ENCODE measurements at regions not wholly inside any gene's neighbourhood (a gene's known extent, or its start where the extent isn't known, plus 50 kb on each side); places are given as distances from the start of the nearest gene placed in this dataset.

GRCh38 chrX:116246261-116246660 is 75.7 kb downstream of the AGTR2 start:
- TF ChIP-seq CTCF (conservative IDR thresholded peaks at IDR 0.05; ENCODE audit: low read depth, low read length) (no peak), POLR2A (IDR thresholded peaks at IDR 0.05; ENCODE audit: low read depth, low read length) (no peak), RFX5 (IDR thresholded peaks at IDR 0.05; ENCODE audit: low read depth, low read length) (no peak), CHD1 (IDR thresholded peaks at IDR 0.05; ENCODE audit: low read depth, low read length) (no peak), RCOR1 (IDR thresholded peaks at IDR 0.05; ENCODE audit: insufficient replicate concordance, low read length) (no peak), FOS (IDR thresholded peaks at IDR 0.05; ENCODE audit: low read depth, low read length) (no peak), NFE2L2 (IDR thresholded peaks at IDR 0.05; ENCODE audit: low read depth, low read length) (no peak), USF2 (IDR thresholded peaks at IDR 0.05; ENCODE audit: low read depth, low read length) (no peak), BHLHE40 (IDR thresholded peaks at IDR 0.05; ENCODE audit: low read depth, low read length) (no peak), ELK1 (IDR thresholded peaks at IDR 0.05; ENCODE audit: borderline replicate concordance, low read depth, low read length) (no peak), MAZ (IDR thresholded peaks at IDR 0.05; ENCODE audit: borderline replicate concordance, low read depth, low read length) (no peak)

Data from IMR-90 (cell line).